ENCODE measurements at regions not wholly inside any gene's neighbourhood (a gene's known extent, or its start where the extent isn't known, plus 50 kb on each side); places are given as distances from the start of the nearest gene placed in this dataset.
"Not testable (repeated sequence)": the region's sequence is repeated elsewhere in the genome, so short reads cannot be mapped to it uniquely, and the experiment has no call there.

GRCh38 chr9:41367301-41367700 lies 178.2 kb upstream of the ZNG1F start:
- not testable (repeated sequence) for DNase-seq

GRCh38 chr9:41361790-41362189 lies 172.7 kb upstream of the ZNG1F start:
- DNase-seq: not testable (repeated sequence)

- DNase-seq: peak; percentile 59
These were observed 170.0 kb upstream of the ZNG1F start for GRCh38 chr9:41359116-41359515.

- DNase-seq: peak; percentile 52
These were observed 169.6 kb upstream of the ZNG1F start for GRCh38 chr9:41358682-41359081.

GRCh38 chr9:41357918-41358404 lies 168.8 kb upstream of the ZNG1F start:
- peak; percentile 1 for DNase-seq

- DNase-seq: not testable (repeated sequence)
These were observed 168.2 kb upstream of the ZNG1F start for GRCh38 chr9:41357350-41357748.

- DNase-seq: not testable (repeated sequence)
These were observed 167.7 kb upstream of the ZNG1F start for GRCh38 chr9:41356588-41357349.

GRCh38 chr9:41355712-41356450 lies 166.8 kb upstream of the ZNG1F start:
- DNase-seq: not testable (repeated sequence)

GRCh38 chr9:41354978-41355377 lies 165.9 kb upstream of the ZNG1F start:
- not testable (repeated sequence) for DNase-seq

GRCh38 chr9:41354060-41354934 lies 165.2 kb upstream of the ZNG1F start:
- DNase-seq: not testable (repeated sequence)

- DNase-seq: not testable (repeated sequence)
These were observed 163.9 kb upstream of the ZNG1F start for GRCh38 chr9:41353026-41353425.

GRCh38 chr9:41352390-41352789 lies 163.3 kb upstream of the ZNG1F start:
- not testable (repeated sequence) for DNase-seq

- DNase-seq: not testable (repeated sequence)
These were observed 158.8 kb upstream of the ZNG1F start for GRCh38 chr9:41347893-41348292.

GRCh38 chr9:41332562-41332961 lies 143.4 kb upstream of the ZNG1F start:
- DNase-seq: not testable (repeated sequence)

- DNase-seq: not testable (repeated sequence)
These were observed 132.2 kb upstream of the ZNG1F start for GRCh38 chr9:41321277-41321676.

GRCh38 chr9:41308953-41309352 lies 119.8 kb upstream of the ZNG1F start:
- DNase-seq: not testable (repeated sequence)

GRCh38 chr9:41285744-41286143 lies 96.6 kb upstream of the ZNG1F start:
- not testable (repeated sequence) for DNase-seq

- DNase-seq: not testable (repeated sequence)
These were observed 91.5 kb upstream of the ZNG1F start for GRCh38 chr9:41280299-41281238.

GRCh38 chr9:41279437-41279836 lies 90.3 kb upstream of the ZNG1F start:
- DNase-seq: not testable (repeated sequence)

GRCh38 chr9:41279033-41279432 lies 89.9 kb upstream of the ZNG1F start:
- not testable (repeated sequence) for DNase-seq
